ES-I3 (cell line): ENCODE measurements at regions not wholly inside any gene's neighbourhood (a gene's known extent, or its start where the extent isn't known, plus 50 kb on each side); places are given as distances from the start of the nearest gene placed in this dataset.

ENCODE experiments used
- H3K36me3 ChIP-seq: 2 replicates; pipeline ENCODE4 v1.6.1; 2013; ENCODE audit warnings: mild to moderate bottlenecking, low read length, control low read depth, moderate library complexity; ENCODE audit not compliant: insufficient read depth
- H3K4me1 ChIP-seq: 2 replicates; pipeline ENCODE4 v1.6.1; 2013; ENCODE audit warnings: mild to moderate bottlenecking, control low read depth, low read length; ENCODE audit not compliant: insufficient read depth
- H3K9ac ChIP-seq: 2 replicates; pipeline ENCODE4 v1.6.1; 2013; ENCODE audit warnings: low read depth, mild to moderate bottlenecking, low read length, moderate library complexity
- H3K9me3 ChIP-seq: 2 replicates; pipeline ENCODE4 v1.6.1; 2013; ENCODE audit warnings: mild to moderate bottlenecking, low read length, moderate library complexity; ENCODE audit not compliant: control insufficient read depth, insufficient read depth

DNA sequence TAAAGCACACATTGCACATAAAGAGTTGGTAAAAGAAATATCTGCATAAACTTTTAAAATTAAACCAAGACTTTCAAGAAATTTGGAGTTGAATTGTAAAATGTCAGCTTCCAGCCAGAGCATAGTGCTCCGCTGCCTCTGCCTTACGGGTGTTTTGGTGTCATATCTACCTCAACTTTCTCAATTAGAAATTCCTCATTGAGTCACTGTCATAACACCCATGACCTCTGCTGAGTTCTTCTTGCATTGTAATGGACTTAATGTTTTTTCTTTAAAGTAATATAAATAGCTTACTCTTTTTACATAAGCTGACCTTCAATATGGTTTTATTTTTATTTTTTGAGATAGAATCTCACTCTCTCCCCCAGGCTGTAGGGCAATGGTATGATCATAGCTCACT, 551.0 kb upstream of the NBEA start:
- no peaks in the 10 kb centered on the region for H3K4me1 ChIP-seq
- H3K9ac ChIP-seq = no peak overlapping the region
- no peaks in the 10 kb centered on the region for H3K36me3 ChIP-seq
- H3K9me3 ChIP-seq = no peaks in the 10 kb centered on the region; the same call in 1 of the 2 replicates

DNA sequence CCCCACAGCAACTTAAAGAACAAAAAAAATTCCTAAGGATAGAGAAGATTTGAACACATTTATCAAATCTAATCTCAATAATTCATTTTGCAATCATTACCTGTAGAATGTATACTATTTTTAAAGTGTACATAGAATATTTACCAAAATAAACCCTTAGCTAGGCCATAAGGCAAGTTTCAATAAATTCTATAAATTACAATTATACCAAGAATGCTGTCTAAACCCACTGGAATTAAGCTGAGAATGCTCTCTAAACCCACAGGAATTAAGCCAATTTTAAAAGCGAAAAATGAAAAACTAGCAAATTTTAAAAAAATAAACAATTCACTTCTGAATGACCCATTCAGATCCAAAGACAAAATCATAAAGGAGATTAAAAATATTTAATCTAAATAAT, 540.4 kb upstream of the NBEA start:
- H3K9ac ChIP-seq = no peak overlapping the region
- no peaks in the 10 kb centered on the region for H3K9me3 ChIP-seq
- no peaks in the 10 kb centered on the region for H3K36me3 ChIP-seq
- no peaks in the 10 kb centered on the region for H3K4me1 ChIP-seq

DNA sequence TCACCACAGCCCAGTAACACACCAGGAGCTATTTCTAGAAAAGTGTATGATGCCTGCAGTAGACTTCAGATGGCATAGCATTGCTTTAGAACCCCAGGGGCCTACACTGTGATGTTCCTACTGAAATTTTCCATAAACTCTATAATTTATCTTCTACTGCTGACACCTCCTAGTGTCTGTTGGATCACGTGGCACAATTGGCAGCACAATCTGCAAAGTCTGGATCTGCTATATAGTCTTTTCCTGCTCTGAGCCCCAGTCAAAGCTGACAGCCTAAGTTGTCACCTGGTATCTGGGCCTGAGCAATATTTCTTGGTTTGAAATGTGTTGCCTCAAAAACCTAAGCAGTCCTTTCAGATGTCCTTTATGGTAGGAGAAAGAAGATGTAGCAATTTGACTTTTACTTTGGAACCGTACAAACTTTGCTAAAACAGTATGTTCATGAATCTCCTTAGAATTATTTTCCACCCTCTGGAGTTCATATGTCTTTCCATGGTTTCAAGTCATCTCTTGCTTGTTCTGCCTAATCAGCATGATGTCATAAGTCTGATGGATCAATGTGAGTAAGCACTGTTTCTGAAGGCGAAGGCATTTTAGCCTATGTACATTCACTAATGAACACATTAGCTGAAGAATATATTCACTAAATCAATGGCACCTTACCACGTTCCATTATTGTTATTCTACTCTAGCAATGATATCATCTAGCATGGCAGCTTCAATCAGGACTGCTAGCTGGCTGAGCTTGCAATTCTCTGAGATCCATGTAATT, 536.5 kb upstream of the NBEA start:
- Histone ChIP-seq H3K36me3 (no peaks in the 10 kb centered on the region), H3K9ac (no peak overlapping the region), H3K4me1 (no peaks in the 10 kb centered on the region), H3K9me3 (no peaks in the 10 kb centered on the region)

DNA sequence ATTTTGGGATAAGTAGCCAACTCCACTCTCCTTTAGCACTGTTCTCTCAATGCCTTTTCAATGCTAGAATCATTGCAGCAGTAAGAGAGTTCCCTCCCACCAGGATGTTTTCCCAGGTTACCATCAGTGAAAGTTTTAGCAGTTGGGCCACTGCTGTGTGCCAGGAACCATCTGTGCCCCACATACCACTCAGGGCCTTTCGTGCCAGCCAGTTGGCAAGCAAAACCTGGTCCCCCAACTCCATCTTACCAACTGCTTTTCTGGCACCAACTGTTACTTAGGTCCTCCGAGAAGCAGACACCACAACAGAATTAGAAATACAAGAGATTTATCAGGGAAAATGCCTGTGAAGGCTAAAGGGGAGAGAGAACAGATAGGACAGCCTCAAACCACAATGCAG, 533.4 kb upstream of the NBEA start:
- no peaks in the 10 kb centered on the region for H3K9me3 ChIP-seq
- no peaks in the 10 kb centered on the region for H3K4me1 ChIP-seq
- H3K36me3 ChIP-seq = no peaks in the 10 kb centered on the region
- no peak overlapping the region for H3K9ac ChIP-seq

DNA sequence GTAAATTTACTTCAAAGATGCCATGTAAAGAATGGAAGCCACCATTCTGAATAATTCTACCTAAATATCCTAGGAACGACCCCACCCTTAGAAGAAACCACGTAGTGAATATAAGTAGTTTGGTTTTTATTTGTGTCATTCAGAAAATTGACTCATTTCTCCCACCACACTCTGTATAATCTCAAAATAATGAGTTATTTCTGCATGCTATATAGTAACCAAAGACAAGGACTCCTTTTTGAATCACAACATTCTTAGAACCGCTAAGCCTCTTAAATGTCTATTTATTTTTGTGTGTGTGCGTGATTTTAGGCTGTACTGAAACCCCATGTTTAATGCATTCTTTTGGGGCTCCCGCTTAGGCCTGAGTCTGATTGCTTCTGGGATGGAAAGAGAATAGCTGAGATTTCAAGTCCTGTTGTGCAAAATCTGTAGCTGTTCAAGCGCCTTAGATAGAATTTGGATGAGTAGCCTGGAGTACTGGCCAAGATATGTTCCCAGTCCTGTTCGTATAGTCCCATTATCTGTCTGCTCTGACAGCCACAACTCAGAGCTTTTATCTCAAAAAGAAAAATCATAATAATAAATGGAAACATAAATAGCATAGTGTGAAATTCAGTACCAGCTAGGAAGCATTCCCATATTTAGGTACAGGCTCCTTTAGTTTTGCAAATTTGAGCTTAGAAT, 532.4 kb upstream of the NBEA start:
- Histone ChIP-seq H3K36me3 (no peaks in the 10 kb centered on the region), H3K9ac (no peak overlapping the region), H3K4me1 (no peaks in the 10 kb centered on the region), H3K9me3 (no peaks in the 10 kb centered on the region)

GRCh38 chr13:34410678-34411077, 531.4 kb upstream of the NBEA start:
- Histone ChIP-seq H3K4me1 (no peaks in the 10 kb centered on the region), H3K9me3 (no peaks in the 10 kb centered on the region), H3K9ac (no peak overlapping the region), H3K36me3 (no peaks in the 10 kb centered on the region)

DNA sequence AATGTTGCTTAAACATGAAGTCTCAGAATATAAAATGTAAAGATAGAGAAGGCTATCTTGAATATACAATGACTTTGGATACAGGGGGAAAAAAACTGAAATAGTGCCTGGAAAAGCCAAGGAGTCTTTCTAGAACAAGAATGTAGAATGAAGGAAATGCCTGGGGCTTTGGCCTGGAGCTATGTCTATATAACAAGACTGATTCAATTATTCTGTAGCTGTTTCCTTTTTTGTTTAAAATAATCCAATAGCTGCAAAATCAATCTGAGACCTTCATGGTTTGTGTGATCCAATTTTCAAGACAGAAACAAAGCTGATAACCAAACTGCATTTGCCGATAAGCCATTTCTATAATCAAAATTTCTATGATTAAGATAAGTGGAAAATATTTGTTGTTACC, 530.9 kb upstream of the NBEA start:
- H3K9me3 ChIP-seq = no peaks in the 10 kb centered on the region
- H3K9ac ChIP-seq = no peak overlapping the region
- no peaks in the 10 kb centered on the region for H3K36me3 ChIP-seq
- no peaks in the 10 kb centered on the region for H3K4me1 ChIP-seq

- Histone ChIP-seq H3K9ac (no peak overlapping the region), H3K4me1 (no peaks in the 10 kb centered on the region), H3K9me3 (no peaks in the 10 kb centered on the region)
These were observed 530.2 kb upstream of the NBEA start for GRCh38 chr13:34411894-34412293.

GRCh38 chr13:34412295-34412694, 529.8 kb upstream of the NBEA start:
- Histone ChIP-seq H3K36me3 (no peaks in the 10 kb centered on the region), H3K9me3 (no peaks in the 10 kb centered on the region), H3K9ac (no peak overlapping the region), H3K4me1 (no peaks in the 10 kb centered on the region)

More at GRCh38 chr13:34411894-34412293, 530.2 kb upstream of the NBEA start:
- H3K36me3 ChIP-seq = no peaks in the 10 kb centered on the region

- no peaks in the 10 kb centered on the region for H3K9me3 ChIP-seq
- H3K4me1 ChIP-seq = no peaks in the 10 kb centered on the region
- no peaks in the 10 kb centered on the region for H3K36me3 ChIP-seq
- no peak overlapping the region for H3K9ac ChIP-seq
These were observed 529.2 kb upstream of the NBEA start for GRCh38 chr13:34412817-34413375.

GRCh38 chr13:34413538-34414210, 528.4 kb upstream of the NBEA start:
- Histone ChIP-seq H3K9ac (no peak overlapping the region), H3K36me3 (no peaks in the 10 kb centered on the region), H3K4me1 (no peaks in the 10 kb centered on the region), H3K9me3 (no peaks in the 10 kb centered on the region)

DNA sequence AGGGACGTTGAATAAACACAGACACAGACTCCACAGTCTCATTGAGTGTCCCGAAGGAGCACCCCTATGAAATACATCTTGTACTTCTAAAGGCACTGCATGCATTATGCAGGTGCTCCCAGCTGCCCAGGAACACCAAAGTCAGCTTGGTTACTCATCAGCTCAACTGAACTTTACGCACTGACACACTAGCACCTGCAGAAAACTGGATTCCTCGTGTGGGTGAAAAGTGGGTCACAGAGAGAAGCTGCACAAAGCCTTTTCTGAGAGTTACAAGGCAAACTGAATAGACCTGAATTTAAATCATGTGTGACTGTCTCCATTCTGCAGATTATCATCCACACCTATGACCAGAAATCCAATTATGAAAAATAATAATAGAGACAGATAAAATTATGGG, 527.5 kb upstream of the NBEA start:
- no peaks in the 10 kb centered on the region for H3K4me1 ChIP-seq
- no peaks in the 10 kb centered on the region for H3K36me3 ChIP-seq
- H3K9ac ChIP-seq = no peak overlapping the region
- no peaks in the 10 kb centered on the region for H3K9me3 ChIP-seq

- H3K4me1 ChIP-seq = no peaks in the 10 kb centered on the region
- no peaks in the 10 kb centered on the region for H3K9me3 ChIP-seq
- H3K36me3 ChIP-seq = no peaks in the 10 kb centered on the region
- H3K9ac ChIP-seq = no peak overlapping the region
These were observed 525.1 kb upstream of the NBEA start for GRCh38 chr13:34416971-34417380.

GRCh38 chr13:34417896-34418295, 524.2 kb upstream of the NBEA start:
- Histone ChIP-seq H3K9ac (no peak overlapping the region), H3K9me3 (no peaks in the 10 kb centered on the region), H3K4me1 (no peaks in the 10 kb centered on the region), H3K36me3 (no peaks in the 10 kb centered on the region)
